SW 1271 (cell line): ENCODE measurements at regions not wholly inside any gene's neighbourhood (a gene's known extent, or its start where the extent isn't known, plus 50 kb on each side); places are given as distances from the start of the nearest gene placed in this dataset.
"Not testable (repeated sequence)": the region's sequence is repeated elsewhere in the genome, so short reads cannot be mapped to it uniquely, and the experiment has no call there.

Source experiments
- DNase-seq, 2 experiments: peaks; one replicate each; lab custom pipeline; 2025; lab: John Stamatoyannopoulos, UW

GRCh38 chr16:10314811-10315210 is 71.0 kb upstream of the ATF7IP2 start:
- DNase-seq, result peak in 1 of 2 experiments; percentile 20

GRCh38 chr16:10317425-10318001 is 68.3 kb upstream of the ATF7IP2 start:
- DNase-seq, result no peak

- no peak for DNase-seq
These were observed 66.9 kb upstream of the ATF7IP2 start for GRCh38 chr16:10318798-10319500.

GRCh38 chr16:10321407-10322387 is 64.2 kb upstream of the ATF7IP2 start:
- DNase-seq, result no peak

GRCh38 chr16:10322723-10323527 is 62.9 kb upstream of the ATF7IP2 start:
- DNase-seq, result no peak

GRCh38 chr16:10323528-10323869 is 62.4 kb upstream of the ATF7IP2 start:
- DNase-seq, result no peak

- no peak for DNase-seq
These were observed 61.7 kb upstream of the ATF7IP2 start for GRCh38 chr16:10324210-10324609.

GRCh38 chr16:10325783-10326543 is 59.9 kb upstream of the ATF7IP2 start:
- no peak for DNase-seq

GRCh38 chr16:10326647-10327046 is 59.2 kb upstream of the ATF7IP2 start:
- DNase-seq, result no peak

- DNase-seq, result not testable (repeated sequence)
These were observed 57.6 kb upstream of the ATF7IP2 start for GRCh38 chr16:10328291-10328690.

- DNase-seq, result no peak
These were observed 53.6 kb upstream of the ATF7IP2 start for GRCh38 chr16:10332241-10332640.

- DNase-seq, result no peak
These were observed 53.1 kb upstream of the ATF7IP2 start for GRCh38 chr16:10332775-10333174.

- no peak for DNase-seq
These were observed 52.4 kb upstream of the ATF7IP2 start for GRCh38 chr16:10333321-10334032.

- DNase-seq, result no peak
These were observed 50.2 kb upstream of the ATF7IP2 start for GRCh38 chr16:10335681-10336080.
